Neural cell (in vitro differentiated cells): ENCODE measurements at regions not wholly inside any gene's neighbourhood (a gene's known extent, or its start where the extent isn't known, plus 50 kb on each side); places are given as distances from the start of the nearest gene placed in this dataset.

Source experiments
- H2AFZ ChIP-seq: fragments of 200-600, 300-800 bp; sonication (generic), shearing (Covaris generic); 2 replicates; pipeline ENCODE4 v1.6.0; 2014; ENCODE audit warnings: low read depth, mild to moderate bottlenecking, antibody characterized with exemption, low read length, moderate library complexity
- H3F3A ChIP-seq: fragments of 200-600 bp; shearing (Covaris generic); 2 replicates; pipeline ENCODE4 v1.6.1; 2016; ENCODE audit warnings: mild to moderate bottlenecking, moderate library complexity, mixed read lengths, antibody characterized with exemption, low read length; ENCODE audit not compliant: insufficient read depth, poor library complexity, severe bottlenecking
- H3K27ac ChIP-seq: fragments of 200-600, 300-800 bp; sonication (generic), shearing (Covaris generic); 2 replicates; pipeline ENCODE4 v1.5.1; 2014; ENCODE audit warnings: mild to moderate bottlenecking, low read length, moderate library complexity
- H3K27me3 ChIP-seq: fragments of 300-800, 200-600 bp; sonication (generic), shearing (Covaris generic); 2 replicates; pipeline ENCODE4 v1.6.0; 2014; ENCODE audit warnings: mild to moderate bottlenecking, low read depth, low read length, moderate library complexity; ENCODE audit not compliant: insufficient read depth
- H3K36me3 ChIP-seq: fragments of 300-800, 200-600 bp; sonication (generic), shearing (Covaris generic); 2 replicates; pipeline ENCODE4 v1.5.1; 2014; ENCODE audit warnings: mild to moderate bottlenecking, antibody characterized with exemption, low read length, moderate library complexity; ENCODE audit not compliant: insufficient read depth
- H3K4me2 ChIP-seq: fragments of 300-800, 200-600 bp; sonication (generic), shearing (Covaris generic); 2 replicates; pipeline ENCODE4 v1.6.0; 2014; ENCODE audit warnings: mild to moderate bottlenecking, low read length
- H3K4me3 ChIP-seq: fragments of 300-800, 200-600 bp; sonication (generic), shearing (Covaris generic); 2 replicates; pipeline ENCODE4 v1.5.1; 2014; ENCODE audit warnings: mild to moderate bottlenecking, low read length, moderate library complexity
- H3K79me2 ChIP-seq: fragments of 200-600 bp; shearing (Covaris generic); replicated peaks from 2 replicates; pipeline ENCODE4 v1.6.0; 2014; ENCODE audit warnings: mild to moderate bottlenecking, low read length, moderate library complexity; ENCODE audit not compliant: insufficient read depth
- H3K9ac ChIP-seq: fragments of 300-800, 200-600 bp; sonication (generic), shearing (Covaris generic); 2 replicates; pipeline ENCODE4 v1.6.1; 2016; ENCODE audit warnings: mild to moderate bottlenecking, low read length, mixed read lengths
- H3K9me2 ChIP-seq: fragments of 200-600 bp; shearing (Covaris generic); 2 replicates; pipeline ENCODE4 v1.6.1; 2016; ENCODE audit warnings: mild to moderate bottlenecking, low read length, mixed read lengths; ENCODE audit not compliant: insufficient read depth
- H3K9me3 ChIP-seq: fragments of 200-600, 300-800 bp; sonication (generic), shearing (Covaris generic); 2 replicates; pipeline ENCODE4 v1.6.1; 2016; ENCODE audit warnings: mild to moderate bottlenecking, mixed run types, low read length, moderate library complexity, mixed read lengths
- H4K20me1 ChIP-seq: fragments of 200-600 bp; shearing (Covaris generic); 2 replicates; pipeline ENCODE4 v1.6.1; 2016; ENCODE audit warnings: mild to moderate bottlenecking, mixed run types; ENCODE audit not compliant: insufficient read depth
- EP300 ChIP-seq: fragments of 450-650 bp; conservative IDR thresholded peaks from 2 replicates; pipeline ENCODE4 v1.6.1; 2014; ENCODE audit warnings: antibody characterized with exemption, mild to moderate bottlenecking, moderate library complexity; ENCODE audit not compliant: poor library complexity, severe bottlenecking
- EZH2 ChIP-seq: fragments of 200-600, 300-800 bp; shearing (Covaris generic), sonication (generic); IDR thresholded peaks from 2 replicates; pipeline ENCODE4 v1.6.1; 2014; ENCODE audit warnings: antibody characterized with exemption, low read length, borderline replicate concordance, mild to moderate bottlenecking; ENCODE audit not compliant: insufficient read depth, poor library complexity, severe bottlenecking
- MXI1 ChIP-seq: fragments of 450-650 bp; conservative IDR thresholded peaks from 2 replicates; pipeline ENCODE4 v1.6.1; 2014; ENCODE audit warnings: antibody characterized with exemption, mild to moderate bottlenecking; ENCODE audit not compliant: poor library complexity, severe bottlenecking
- POLR2AphosphoS5 ChIP-seq: IDR thresholded peaks from 2 replicates; pipeline ENCODE4 v1.6.1; 2012
- RAD21 ChIP-seq: fragments of 450-650 bp; conservative IDR thresholded peaks from 2 replicates; pipeline ENCODE4 v1.6.1; 2014; ENCODE audit warnings: antibody characterized with exemption, mild to moderate bottlenecking, moderate library complexity
- SMC3 ChIP-seq: fragments of 450-650 bp; conservative IDR thresholded peaks from 2 replicates; pipeline ENCODE4 v1.6.1; 2014; ENCODE audit warnings: antibody characterized with exemption, mild to moderate bottlenecking, moderate library complexity; ENCODE audit not compliant: poor library complexity
- TAF1 ChIP-seq: IDR thresholded peaks from 2 replicates; pipeline ENCODE4 v1.6.1; 2012; ENCODE audit warnings: low read depth
- TF ChIP-seq, protein P1 (sequence below): fragments of 450-650 bp; IDR thresholded peaks from 2 replicates; pipeline ENCODE4 v1.5.1; 2014; ENCODE audit warnings: antibody characterized with exemption, mild to moderate bottlenecking, moderate library complexity; ENCODE audit not compliant: poor library complexity, severe bottlenecking
- TF ChIP-seq, protein P2 (sequence below): IDR thresholded peaks from 2 replicates; pipeline ENCODE4 v1.6.1; 2012; ENCODE audit warnings: borderline replicate concordance

DNA sequence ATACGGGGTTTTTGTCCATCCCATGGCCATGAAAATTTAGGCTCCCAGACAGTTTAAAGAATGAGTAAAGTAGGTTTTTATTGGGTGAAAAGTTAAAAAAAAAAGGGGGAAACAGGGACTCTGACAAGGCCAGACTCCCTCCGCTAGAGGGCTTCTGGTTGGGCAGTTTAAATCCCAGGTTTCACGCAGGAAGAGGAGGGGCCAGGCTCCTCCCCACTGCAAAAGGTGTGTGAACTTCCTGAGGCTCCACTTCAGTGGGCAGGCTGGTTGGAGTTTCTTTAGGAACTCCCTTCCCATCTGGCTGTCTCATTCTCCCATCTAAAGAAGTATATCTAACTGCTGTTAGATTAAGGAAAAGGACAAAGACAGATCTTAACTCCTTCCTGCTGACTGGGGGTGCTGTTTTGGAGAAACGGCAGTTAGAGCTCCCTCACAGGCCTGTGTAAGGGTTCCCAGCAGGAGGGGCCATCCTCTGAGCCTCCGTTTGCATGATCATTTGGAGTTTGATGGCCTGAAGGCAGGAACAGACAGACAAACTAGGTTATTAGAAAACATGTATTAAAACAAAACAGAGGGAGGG lies 1160.7 kb downstream of the CNTNAP5 start:
- H4K20me1 ChIP-seq: no peaks in the 10 kb centered on the region
- H3K27ac ChIP-seq: no peak overlapping the region
- H3K79me2 ChIP-seq: no peaks in the 10 kb centered on the region
- H3F3A ChIP-seq: no peaks in the 10 kb centered on the region
- no peaks in the 10 kb centered on the region for H3K9me3 ChIP-seq
- no peak overlapping the region for H3K9ac ChIP-seq
- no peaks in the 10 kb centered on the region for H3K36me3 ChIP-seq
- no peak overlapping the region for H3K4me3 ChIP-seq
- no peak overlapping the region for H3K4me2 ChIP-seq
- TF ChIP-seq EP300 (no peak), SMC3 (no peak), EZH2 (no peak), RAD21 (no peak), POLR2AphosphoS5 (no peak), TAF1 (no peak), MXI1 (no peak)
- TF ChIP-seq, protein P1, sequence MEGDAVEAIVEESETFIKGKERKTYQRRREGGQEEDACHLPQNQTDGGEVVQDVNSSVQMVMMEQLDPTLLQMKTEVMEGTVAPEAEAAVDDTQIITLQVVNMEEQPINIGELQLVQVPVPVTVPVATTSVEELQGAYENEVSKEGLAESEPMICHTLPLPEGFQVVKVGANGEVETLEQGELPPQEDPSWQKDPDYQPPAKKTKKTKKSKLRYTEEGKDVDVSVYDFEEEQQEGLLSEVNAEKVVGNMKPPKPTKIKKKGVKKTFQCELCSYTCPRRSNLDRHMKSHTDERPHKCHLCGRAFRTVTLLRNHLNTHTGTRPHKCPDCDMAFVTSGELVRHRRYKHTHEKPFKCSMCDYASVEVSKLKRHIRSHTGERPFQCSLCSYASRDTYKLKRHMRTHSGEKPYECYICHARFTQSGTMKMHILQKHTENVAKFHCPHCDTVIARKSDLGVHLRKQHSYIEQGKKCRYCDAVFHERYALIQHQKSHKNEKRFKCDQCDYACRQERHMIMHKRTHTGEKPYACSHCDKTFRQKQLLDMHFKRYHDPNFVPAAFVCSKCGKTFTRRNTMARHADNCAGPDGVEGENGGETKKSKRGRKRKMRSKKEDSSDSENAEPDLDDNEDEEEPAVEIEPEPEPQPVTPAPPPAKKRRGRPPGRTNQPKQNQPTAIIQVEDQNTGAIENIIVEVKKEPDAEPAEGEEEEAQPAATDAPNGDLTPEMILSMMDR: no peak
- TF ChIP-seq, protein P2, sequence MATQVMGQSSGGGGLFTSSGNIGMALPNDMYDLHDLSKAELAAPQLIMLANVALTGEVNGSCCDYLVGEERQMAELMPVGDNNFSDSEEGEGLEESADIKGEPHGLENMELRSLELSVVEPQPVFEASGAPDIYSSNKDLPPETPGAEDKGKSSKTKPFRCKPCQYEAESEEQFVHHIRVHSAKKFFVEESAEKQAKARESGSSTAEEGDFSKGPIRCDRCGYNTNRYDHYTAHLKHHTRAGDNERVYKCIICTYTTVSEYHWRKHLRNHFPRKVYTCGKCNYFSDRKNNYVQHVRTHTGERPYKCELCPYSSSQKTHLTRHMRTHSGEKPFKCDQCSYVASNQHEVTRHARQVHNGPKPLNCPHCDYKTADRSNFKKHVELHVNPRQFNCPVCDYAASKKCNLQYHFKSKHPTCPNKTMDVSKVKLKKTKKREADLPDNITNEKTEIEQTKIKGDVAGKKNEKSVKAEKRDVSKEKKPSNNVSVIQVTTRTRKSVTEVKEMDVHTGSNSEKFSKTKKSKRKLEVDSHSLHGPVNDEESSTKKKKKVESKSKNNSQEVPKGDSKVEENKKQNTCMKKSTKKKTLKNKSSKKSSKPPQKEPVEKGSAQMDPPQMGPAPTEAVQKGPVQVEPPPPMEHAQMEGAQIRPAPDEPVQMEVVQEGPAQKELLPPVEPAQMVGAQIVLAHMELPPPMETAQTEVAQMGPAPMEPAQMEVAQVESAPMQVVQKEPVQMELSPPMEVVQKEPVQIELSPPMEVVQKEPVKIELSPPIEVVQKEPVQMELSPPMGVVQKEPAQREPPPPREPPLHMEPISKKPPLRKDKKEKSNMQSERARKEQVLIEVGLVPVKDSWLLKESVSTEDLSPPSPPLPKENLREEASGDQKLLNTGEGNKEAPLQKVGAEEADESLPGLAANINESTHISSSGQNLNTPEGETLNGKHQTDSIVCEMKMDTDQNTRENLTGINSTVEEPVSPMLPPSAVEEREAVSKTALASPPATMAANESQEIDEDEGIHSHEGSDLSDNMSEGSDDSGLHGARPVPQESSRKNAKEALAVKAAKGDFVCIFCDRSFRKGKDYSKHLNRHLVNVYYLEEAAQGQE: no peak
- H3K9me2 ChIP-seq: no peaks in the 10 kb centered on the region
- H3K27me3 ChIP-seq: no peaks in the 10 kb centered on the region
- no peak overlapping the region for H2AFZ ChIP-seq

DNA sequence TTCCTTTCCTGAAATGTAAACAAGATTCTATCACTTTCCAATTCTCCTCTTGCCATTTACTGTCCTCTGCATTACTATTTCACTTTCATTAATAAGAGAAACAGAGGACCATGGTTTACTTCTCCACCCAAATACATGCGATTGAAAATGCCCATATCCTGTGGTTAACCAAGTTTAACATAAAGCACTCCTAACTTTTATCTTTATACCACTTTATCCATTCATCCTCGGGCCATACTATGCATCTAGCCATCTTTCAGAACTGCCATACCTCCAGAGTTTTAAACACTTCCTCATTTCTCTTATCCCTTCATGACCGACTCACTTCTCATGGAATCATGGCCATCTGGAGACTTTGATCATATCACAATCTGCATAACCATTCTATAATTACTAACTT lies 1182.3 kb downstream of the CNTNAP5 start:
- Histone ChIP-seq H4K20me1 (no peaks in the 10 kb centered on the region), H3K27ac (no peak overlapping the region), H3K36me3 (no peaks in the 10 kb centered on the region), H3K4me3 (no peak overlapping the region), H3K9me3 (no peaks in the 10 kb centered on the region), H3K4me2 (no peak overlapping the region), H2AFZ (no peak overlapping the region), H3K27me3 (no peaks in the 10 kb centered on the region), H3F3A (no peaks in the 10 kb centered on the region), H3K79me2 (no peaks in the 10 kb centered on the region), H3K9ac (no peak overlapping the region), H3K9me2 (no peaks in the 10 kb centered on the region)
- no peak for TF ChIP-seq TAF1
- TF ChIP-seq, protein P2: no peak
- TF ChIP-seq, protein P1: no peak
- no peak for TF ChIP-seq EP300
- no peak for TF ChIP-seq RAD21
- no peak for TF ChIP-seq MXI1
- TF ChIP-seq SMC3: no peak
- TF ChIP-seq EZH2: no peak
- TF ChIP-seq POLR2AphosphoS5: no peak
